HG03342 (cell line): ENCODE measurements at regions not wholly inside any gene's neighbourhood (a gene's known extent, or its start where the extent isn't known, plus 50 kb on each side); places are given as distances from the start of the nearest gene placed in this dataset.
A peak's percentile ranks its signal among the peaks of the same experiment; 100 is the strongest.

ENCODE experiments used
- ATAC-seq: cut with Tn5 transposase; IDR thresholded peaks from one replicate; pipeline ENCODE4 v1.9.1; 2021; ENCODE audit warnings: mild to moderate bottlenecking, moderate library complexity; ENCODE audit not compliant: unreplicated experiment

GRCh38 chr14:24693983-24694382, 60.0 kb upstream of the GZMB start:
- no peak for ATAC-seq

GRCh38 chr14:24693353-24693737, 59.4 kb upstream of the GZMB start:
- no peak for ATAC-seq

- no peak for ATAC-seq
These were observed 58.7 kb upstream of the GZMB start for GRCh38 chr14:24692382-24693352.

- ATAC-seq = peak; percentile 48
These were observed 56.5 kb upstream of the GZMB start for GRCh38 chr14:24690492-24690891.

DNA sequence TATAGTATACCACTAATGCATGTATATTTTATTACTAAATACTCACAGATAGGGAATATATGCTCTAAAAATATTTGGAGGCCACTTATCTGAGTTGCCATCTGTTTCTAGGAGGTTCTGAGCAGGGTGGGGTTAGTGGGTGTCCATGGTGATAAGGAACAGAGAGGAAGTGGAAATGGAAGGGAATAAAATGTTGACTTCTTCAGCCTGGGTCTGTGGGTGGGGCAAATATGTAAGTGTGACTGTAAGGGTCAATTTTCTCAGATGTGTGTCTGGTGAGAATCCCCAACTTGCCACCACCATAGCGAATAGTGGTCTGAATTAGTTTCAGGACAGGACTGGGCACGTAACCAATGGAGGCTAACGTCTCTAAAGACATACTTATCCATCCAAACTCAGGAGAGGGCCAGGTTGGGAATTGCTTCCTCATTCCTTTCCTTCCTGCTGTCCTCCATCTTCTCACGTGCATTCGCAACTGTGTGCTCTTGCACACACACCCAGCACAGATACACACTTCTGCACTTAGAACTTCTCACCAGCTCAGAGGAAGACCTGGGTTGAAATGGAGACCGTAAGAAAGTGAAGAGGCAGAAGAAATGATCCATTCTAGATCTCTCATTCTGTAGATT, 54.2 kb upstream of the GZMB start:
- no peak for ATAC-seq
